Chondrocyte (in vitro differentiated cells): ENCODE measurements at regions not wholly inside any gene's neighbourhood (a gene's known extent, or its start where the extent isn't known, plus 50 kb on each side); places are given as distances from the start of the nearest gene placed in this dataset.
"Not testable (repeated sequence)": the region's sequence is repeated elsewhere in the genome, so short reads cannot be mapped to it uniquely, and the experiment has no call there.

ENCODE experiments used
- DNase-seq: peaks from one replicate; pipeline ENCODE4 v3.0.0; 2021; ENCODE audit warnings: mixed read lengths, low spot score
- H3K27ac Mint-ChIP-seq: one replicate; pipeline ENCODE4 v1.8.0; 2021; ENCODE audit warnings: mild to moderate bottlenecking, moderate library complexity, mixed read lengths; ENCODE audit not compliant: unreplicated experiment
- H3K27me3 Mint-ChIP-seq: 2 replicates; pipeline ENCODE4 v1.8.0; 2021; ENCODE audit warnings: low read depth, mixed read lengths
- H3K36me3 Mint-ChIP-seq: 2 replicates; pipeline ENCODE4 v1.8.0; 2021; ENCODE audit warnings: low read depth, mixed read lengths
- H3K4me1 Mint-ChIP-seq: 2 replicates; pipeline ENCODE4 v1.8.0; 2021; ENCODE audit warnings: low read depth, mild to moderate bottlenecking, mixed read lengths
- H3K4me3 Mint-ChIP-seq: one replicate; pipeline ENCODE4 v1.8.0; 2021; ENCODE audit warnings: mild to moderate bottlenecking, moderate library complexity, mixed read lengths; ENCODE audit not compliant: unreplicated experiment
- H3K9me3 Mint-ChIP-seq: 2 replicates; pipeline ENCODE4 v1.8.0; 2021; ENCODE audit warnings: low read depth, mixed read lengths
- CTCF ChIP-seq: fragments of 200-600 bp; sonication (generic); IDR thresholded peaks from 2 replicates; pipeline ENCODE4 v1.5.0; 2021; ENCODE audit warnings: antibody characterized with exemption, mild to moderate bottlenecking, moderate library complexity

GRCh38 chr6:138673346-138674014 lies 100.1 kb upstream of the CCDC28A start:
- no peaks in the 10 kb centered on the region for H3K36me3 Mint-ChIP-seq

GRCh38 chr6:138674444-138674843 lies 99.1 kb upstream of the CCDC28A start:
- H3K4me1 Mint-ChIP-seq, result peaks cover 22% of the 10 kb centered on the region
- not testable (repeated sequence) for H3K9me3 Mint-ChIP-seq, DNase-seq, H3K27me3 Mint-ChIP-seq, H3K27ac Mint-ChIP-seq, H3K36me3 Mint-ChIP-seq, H3K4me3 Mint-ChIP-seq

More at GRCh38 chr6:138673346-138674014, 100.1 kb upstream of the CCDC28A start:
- TF ChIP-seq CTCF, result no peak
- Mint-ChIP-seq H3K4me3 (peak overlapping the region; percentile 9), H3K27me3 (no peaks in the 10 kb centered on the region), H3K9me3 (no peaks in the 10 kb centered on the region), H3K4me1 (peaks cover 22% of the 10 kb centered on the region), H3K27ac (peak overlapping the region; percentile 79)
- DNase-seq, result no peak

- no peak overlapping the region for H3K27ac Mint-ChIP-seq
- H3K4me3 Mint-ChIP-seq, result no peak overlapping the region
- H3K27me3 Mint-ChIP-seq, result no peaks in the 10 kb centered on the region
Measured at GRCh38 chr6:138677538-138677937, 96.0 kb upstream of the CCDC28A start.

GRCh38 chr6:138678168-138678567 lies 95.4 kb upstream of the CCDC28A start:
- Mint-ChIP-seq H3K36me3 (no peaks in the 10 kb centered on the region), H3K9me3 (no peaks in the 10 kb centered on the region), H3K4me1 (peaks cover 16% of the 10 kb centered on the region), H3K27me3 (no peaks in the 10 kb centered on the region), H3K27ac (no peak overlapping the region), H3K4me3 (no peak overlapping the region)
- TF ChIP-seq CTCF, result no peak
- no peak for DNase-seq

More at GRCh38 chr6:138677538-138677937, 96.0 kb upstream of the CCDC28A start:
- TF ChIP-seq CTCF, result no peak
- Mint-ChIP-seq H3K4me1 (peaks cover 16% of the 10 kb centered on the region), H3K36me3 (no peaks in the 10 kb centered on the region), H3K9me3 (no peaks in the 10 kb centered on the region)
- no peak for DNase-seq

- no peaks in the 10 kb centered on the region for H3K36me3 Mint-ChIP-seq
- DNase-seq, result no peak
- no peak overlapping the region for H3K4me3 Mint-ChIP-seq
- H3K27ac Mint-ChIP-seq, result no peak overlapping the region
- H3K9me3 Mint-ChIP-seq, result no peaks in the 10 kb centered on the region
- H3K27me3 Mint-ChIP-seq, result no peaks in the 10 kb centered on the region
- peaks cover 14% of the 10 kb centered on the region for H3K4me1 Mint-ChIP-seq
- no peak for TF ChIP-seq CTCF
Measured at GRCh38 chr6:138680085-138680484, 93.5 kb upstream of the CCDC28A start.

- no peak for TF ChIP-seq CTCF
- Mint-ChIP-seq H3K4me1 (peaks cover 14% of the 10 kb centered on the region), H3K4me3 (no peak overlapping the region), H3K27ac (no peak overlapping the region), H3K9me3 (no peaks in the 10 kb centered on the region), H3K36me3 (no peaks in the 10 kb centered on the region), H3K27me3 (no peaks in the 10 kb centered on the region)
- DNase-seq, result no peak
Measured at GRCh38 chr6:138681627-138682026, 91.9 kb upstream of the CCDC28A start.
